ENCODE measurements at regions not wholly inside any gene's neighbourhood (a gene's known extent, or its start where the extent isn't known, plus 50 kb on each side); places are given as distances from the start of the nearest gene placed in this dataset.

- no peak for DNase-seq (ENCODE audit: low read depth, low spot score)
These were observed 103.6 kb upstream of the SALL3 start for GRCh38 chr18:78875778-78876650.

GRCh38 chr18:78876868-78877267, 102.8 kb upstream of the SALL3 start:
- DNase-seq (ENCODE audit: low read depth, low spot score) = no peak

- DNase-seq (ENCODE audit: low read depth, low spot score) = no peak
These were observed 101.3 kb upstream of the SALL3 start for GRCh38 chr18:78878335-78878734.

- DNase-seq (ENCODE audit: low read depth, low spot score) = peak; percentile 7
These were observed 100.3 kb upstream of the SALL3 start for GRCh38 chr18:78879072-78879883.

- no peak for DNase-seq (ENCODE audit: low read depth, low spot score)
These were observed 97.0 kb upstream of the SALL3 start for GRCh38 chr18:78882585-78882984.

- no peak for DNase-seq (ENCODE audit: low read depth, low spot score)
These were observed 96.1 kb upstream of the SALL3 start for GRCh38 chr18:78883501-78883900.

GRCh38 chr18:78884502-78884901, 95.1 kb upstream of the SALL3 start:
- no peak for DNase-seq (ENCODE audit: low read depth, low spot score)

GRCh38 chr18:78889250-78889649, 90.4 kb upstream of the SALL3 start:
- DNase-seq (ENCODE audit: low read depth, low spot score) = no peak

GRCh38 chr18:78890388-78890787, 89.2 kb upstream of the SALL3 start:
- DNase-seq (ENCODE audit: low read depth, low spot score) = no peak

- DNase-seq (ENCODE audit: low read depth, low spot score) = no peak
These were observed 88.3 kb upstream of the SALL3 start for GRCh38 chr18:78891185-78891762.

GRCh38 chr18:78892177-78892576, 87.4 kb upstream of the SALL3 start:
- no peak for DNase-seq (ENCODE audit: low read depth, low spot score)

GRCh38 chr18:78892721-78893120, 86.9 kb upstream of the SALL3 start:
- no peak for DNase-seq (ENCODE audit: low read depth, low spot score)

- no peak for DNase-seq (ENCODE audit: low read depth, low spot score)
These were observed 86.2 kb upstream of the SALL3 start for GRCh38 chr18:78893281-78894032.

- no peak for DNase-seq (ENCODE audit: low read depth, low spot score)
These were observed 85.6 kb upstream of the SALL3 start for GRCh38 chr18:78894033-78894305.

GRCh38 chr18:78895207-78896001, 84.2 kb upstream of the SALL3 start:
- no peak for DNase-seq (ENCODE audit: low read depth, low spot score)

GRCh38 chr18:78896111-78896905, 83.3 kb upstream of the SALL3 start:
- DNase-seq (ENCODE audit: low read depth, low spot score) = no peak

GRCh38 chr18:78898066-78898465, 81.6 kb upstream of the SALL3 start:
- no peak for DNase-seq (ENCODE audit: low read depth, low spot score)

- DNase-seq (ENCODE audit: low read depth, low spot score) = no peak
These were observed 81.0 kb upstream of the SALL3 start for GRCh38 chr18:78898635-78899034.

- no peak for DNase-seq (ENCODE audit: low read depth, low spot score)
These were observed 80.4 kb upstream of the SALL3 start for GRCh38 chr18:78899241-78899640.

All from iPS DF 19.7 (cell line).